ENCODE measurements at regions not wholly inside any gene's neighbourhood (a gene's known extent, or its start where the extent isn't known, plus 50 kb on each side); places are given as distances from the start of the nearest gene placed in this dataset.

- Histone ChIP-seq H3K18ac (ENCODE audit: low read depth, low read length) (no peak overlapping the region), H3K56ac (ENCODE audit: extremely low read depth, insufficient read depth, low read length) (no peak overlapping the region), H2BK15ac (ENCODE audit: low read depth, low read length) (no peak overlapping the region), H3K23ac (ENCODE audit: low read depth, low read length) (no peak overlapping the region), H3K9me1 (ENCODE audit: insufficient read depth, low read length) (no peaks in the 10 kb centered on the region), H3K4me2 (ENCODE audit: low read depth, low read length) (no peak overlapping the region), H3K9me3 (ENCODE audit: control insufficient read depth, insufficient read depth, low read length) (peaks cover 6% of the 10 kb centered on the region; the same call in 1 of the 2 replicates), H2BK120ac (ENCODE audit: low read depth, low read length) (no peak overlapping the region), H3K14ac (replicated peaks; ENCODE audit: low read depth, low read length) (no peak overlapping the region), H4K5ac (ENCODE audit: low read depth, low read length) (no peak overlapping the region), H2AK9ac (replicated peaks; ENCODE audit: low read depth, low read length, poor library complexity) (no peak overlapping the region), H2BK5ac (ENCODE audit: low read depth, low read length, poor library complexity, severe bottlenecking) (no peak overlapping the region), H2BK20ac (ENCODE audit: low read depth, low read length) (no peak overlapping the region), H3K36me3 (ENCODE audit: control insufficient read depth, insufficient read depth, low read length) (no peaks in the 10 kb centered on the region), H4K91ac (ENCODE audit: insufficient read depth, low read depth, low read length) (no peak overlapping the region), H2AFZ (replicated peaks; ENCODE audit: low read length, poor library complexity) (no peak overlapping the region), H3K9ac (ENCODE audit: low read depth, low read length) (no peak overlapping the region), H3K4ac (ENCODE audit: low read depth, low read length) (no peak overlapping the region), H3K79me1 (ENCODE audit: low read depth in 1 of 2, low read length in 2 of 2) (no peaks in the 10 kb centered on the region), H3K27me3 (ENCODE audit: control insufficient read depth, insufficient read depth, low read length) (no peaks in the 10 kb centered on the region), H4K20me1 (ENCODE audit: insufficient read depth, low read length) (no peaks in the 10 kb centered on the region), H4K8ac (ENCODE audit: low read depth in 2 of 2, low read length in 2 of 2) (no peak overlapping the region), H3K4me1 (ENCODE audit: control insufficient read depth, insufficient read depth, low read length) (no peaks in the 10 kb centered on the region; the same call in 1 of the 2 replicates), H3K4me3 (ENCODE audit: insufficient read depth, low read depth, low read length) (no peak overlapping the region), H2AK5ac (ENCODE audit: low read depth, low read length) (no peak overlapping the region), H3K27ac (ENCODE audit: insufficient read depth, low read length) (no peak overlapping the region)
- DNase-seq (no peak), ATAC-seq (ENCODE audit: low read depth) (no peak)
- ChIA-PET CTCF (no interaction called here), POLR2A (ENCODE audit: unreplicated experiment) (no interaction called here)
- in situ Hi-C loops (cut with MboI; ENCODE audit: low sequenced_read_pairs) (loop anchor here (25.0 kb wide), 2 partner anchors 239 to 536 kb away; no protein-coding TSS in a partner anchor), intact Hi-C loops (cut with micrococcal nuclease) (no loop called here), dilution Hi-C loops (cut with HindIII; ENCODE audit: low sequenced_read_pairs, unreplicated experiment) (no loop called here)
- BruUV-seq (replicated peaks): no TSS peak
- TF ChIP-seq MXI1 (IDR thresholded peaks at IDR 0.05; ENCODE audit: borderline replicate concordance, low read depth, low read length): no peak
- TF ChIP-seq USF2 (IDR thresholded peaks at IDR 0.05; ENCODE audit: low read depth, low read length): no peak
- TF ChIP-seq RCOR1 (IDR thresholded peaks at IDR 0.05; ENCODE audit: insufficient replicate concordance, low read length): no peak
Observed at GRCh38 chr12:46698003-46698402, 127.8 kb downstream of the SLC38A4 start.

Data from IMR-90 (cell line).